DMS53 treated with DMSO at 0.1 percent for 48 hours (cell line): ENCODE measurements at regions not wholly inside any gene's neighbourhood (a gene's known extent, or its start where the extent isn't known, plus 50 kb on each side); places are given as distances from the start of the nearest gene placed in this dataset.
"Not testable (repeated sequence)": the region's sequence is repeated elsewhere in the genome, so short reads cannot be mapped to it uniquely, and the experiment has no call there.

Source experiments
- DNase-seq: peaks from one replicate; lab custom pipeline; 2025; ENCODE audit not compliant: unreplicated experiment; lab: John Stamatoyannopoulos, UW

DNA sequence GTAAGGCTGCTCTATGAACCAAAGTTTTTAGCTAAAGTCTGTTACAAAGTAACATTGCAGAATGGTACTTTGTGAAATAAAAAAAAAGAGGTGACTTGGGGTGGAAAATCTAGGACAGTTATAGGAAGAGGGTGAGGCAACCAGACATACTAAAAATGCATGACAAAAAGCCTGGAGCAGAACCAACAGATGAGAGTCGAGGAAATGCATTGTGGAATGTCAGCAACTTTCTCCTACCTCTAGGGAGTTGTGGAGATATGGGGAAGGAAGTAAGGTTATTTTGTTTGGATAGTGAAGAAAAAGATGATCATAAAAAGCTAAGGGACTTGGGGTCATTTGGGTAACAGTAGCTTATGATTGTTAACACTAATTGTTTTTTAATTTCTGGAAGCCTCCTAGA lies 295.6 kb downstream of the S1PR1 start:
- DNase-seq = no peak

- no peak for DNase-seq
Measured at GRCh38 chr1:101540161-101540560, 303.3 kb downstream of the S1PR1 start.

- no peak for DNase-seq
Measured at GRCh38 chr1:101546885-101547284, 310.1 kb downstream of the S1PR1 start.

DNA sequence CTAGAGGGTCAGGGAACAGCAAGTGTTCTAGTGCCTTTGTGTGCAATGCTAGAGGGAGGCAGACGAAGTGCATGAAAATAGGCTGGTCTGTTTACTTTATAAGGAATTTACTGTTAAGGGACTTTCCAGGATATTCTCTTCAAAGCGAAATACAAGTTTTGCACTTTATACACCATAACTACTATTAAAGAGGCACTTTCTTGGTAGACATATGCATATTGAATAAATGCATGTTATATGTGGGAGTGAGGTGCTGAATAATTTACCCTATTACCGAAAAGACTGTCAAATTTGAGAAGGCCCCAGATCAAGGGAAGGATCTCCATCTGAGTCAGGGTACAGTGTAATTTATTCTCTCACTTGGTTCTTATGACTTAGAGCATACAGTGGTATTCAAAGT lies 310.5 kb downstream of the S1PR1 start:
- no peak for DNase-seq

- DNase-seq = no peak
Measured at GRCh38 chr1:101548376-101548775, 311.6 kb downstream of the S1PR1 start.

DNA sequence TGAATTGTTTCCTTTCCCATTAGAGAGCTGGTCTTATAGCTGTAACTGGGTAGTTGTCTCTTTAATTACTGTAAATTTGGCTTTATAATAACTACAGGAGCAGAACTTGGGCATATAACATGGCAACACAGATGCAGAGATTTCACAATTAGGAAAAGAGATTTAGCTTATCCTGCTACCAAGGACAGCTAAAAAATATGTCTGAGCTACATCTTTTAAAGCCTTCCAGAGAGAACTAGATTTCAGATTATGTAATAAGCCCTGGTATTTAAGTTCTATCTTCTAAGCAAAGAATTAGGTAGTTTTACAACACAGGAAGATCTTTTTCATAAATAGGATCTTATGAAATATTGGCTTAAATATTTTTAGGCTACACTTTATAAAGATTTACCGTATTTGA lies 313.8 kb downstream of the S1PR1 start:
- no peak for DNase-seq

GRCh38 chr1:101566883-101567538 lies 330.2 kb downstream of the S1PR1 start:
- no peak for DNase-seq

DNA sequence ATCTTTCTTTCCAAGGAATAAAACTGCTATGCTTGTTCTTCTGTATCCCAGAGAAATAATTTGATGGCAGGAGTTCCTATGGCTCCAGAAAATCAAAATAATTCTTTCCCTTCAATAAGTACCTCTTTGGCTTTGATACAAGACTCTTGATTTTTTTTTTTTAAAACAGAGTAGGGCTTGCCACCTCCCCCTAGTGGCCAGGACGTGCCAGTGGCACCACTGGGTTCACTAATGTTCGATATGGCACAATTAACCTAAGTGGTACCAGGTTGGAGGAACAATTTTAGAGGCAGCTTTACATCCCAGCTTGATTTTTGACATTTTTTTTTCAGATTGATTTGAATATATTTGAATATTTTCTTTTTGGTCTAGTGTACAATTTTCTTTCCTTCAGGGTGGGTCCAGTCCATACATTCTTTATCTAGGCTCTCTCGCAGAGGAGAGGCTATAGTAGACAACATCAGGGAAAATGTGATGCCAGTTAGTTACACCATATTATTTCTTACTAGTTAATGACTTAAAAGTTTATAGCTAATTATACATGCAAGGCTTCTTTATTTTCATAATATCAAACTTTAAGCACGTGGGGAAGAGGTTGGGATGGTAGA lies 330.9 kb downstream of the S1PR1 start:
- DNase-seq = peak; percentile 71

DNA sequence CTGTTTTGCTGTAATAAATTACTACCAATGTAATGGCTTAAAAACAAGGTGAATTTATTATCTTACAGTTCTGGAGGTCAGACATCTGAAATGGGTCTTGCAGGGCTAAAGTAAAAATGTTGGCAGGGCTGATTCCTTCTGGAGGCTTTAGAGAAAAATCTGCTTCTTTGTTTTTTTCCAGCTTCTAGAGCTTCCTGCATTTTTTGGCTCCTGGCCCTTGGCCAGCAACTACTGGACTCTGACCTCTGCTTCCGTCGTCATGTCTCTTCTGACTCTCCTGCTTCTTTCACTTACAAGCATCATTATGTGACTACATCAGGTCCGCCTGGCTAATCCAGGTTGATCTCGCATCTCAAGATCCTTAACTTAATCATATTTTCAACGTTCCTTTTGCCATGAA lies 350.9 kb downstream of the S1PR1 start:
- peak; percentile 97 for DNase-seq

GRCh38 chr1:101588677-101589076 lies 351.9 kb downstream of the S1PR1 start:
- peak; percentile 17 for DNase-seq

DNA sequence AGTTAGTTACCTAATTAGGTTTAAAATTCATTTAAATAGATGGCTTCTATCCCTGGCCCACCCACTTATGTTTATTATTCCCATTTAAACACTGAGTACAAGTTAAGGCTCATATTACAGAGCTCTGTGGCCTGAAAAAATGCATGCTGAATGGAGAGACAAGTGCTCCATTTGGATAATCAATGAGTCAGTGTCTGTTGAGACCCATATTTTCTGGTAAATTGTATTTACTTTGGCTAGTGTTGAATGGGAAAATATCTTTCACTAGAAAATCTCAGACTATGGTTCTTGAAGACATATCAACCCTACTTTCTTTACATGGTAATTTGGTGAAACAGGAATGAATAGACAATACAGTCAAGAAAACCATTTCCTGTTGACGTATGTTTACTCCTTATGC lies 356.0 kb downstream of the S1PR1 start:
- peak; percentile 46 for DNase-seq

- no peak for DNase-seq
Measured at GRCh38 chr1:101595881-101596374, 359.1 kb downstream of the S1PR1 start.

GRCh38 chr1:101600615-101601014 lies 363.8 kb downstream of the S1PR1 start:
- DNase-seq = not testable (repeated sequence)

GRCh38 chr1:101603726-101604125 lies 366.9 kb downstream of the S1PR1 start:
- no peak for DNase-seq

DNA sequence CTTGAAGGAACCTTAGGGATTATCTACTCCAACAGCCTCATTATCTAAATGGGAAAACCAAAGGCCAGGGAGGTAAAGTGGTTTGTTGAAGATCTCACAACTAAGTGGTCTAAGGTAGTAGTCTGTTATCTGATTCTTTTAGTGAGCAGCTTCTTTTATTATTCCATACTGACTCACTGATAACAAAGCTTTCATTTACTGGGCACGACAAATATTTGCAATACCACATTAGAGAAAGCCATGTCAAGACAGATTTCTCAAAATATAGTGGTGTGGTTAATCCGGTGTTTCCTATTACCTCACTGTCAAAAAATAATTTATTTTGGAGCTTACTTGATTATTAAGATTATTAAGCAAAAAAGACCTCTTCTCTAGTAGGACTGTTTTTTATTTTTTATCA lies 369.1 kb downstream of the S1PR1 start:
- no peak for DNase-seq

DNA sequence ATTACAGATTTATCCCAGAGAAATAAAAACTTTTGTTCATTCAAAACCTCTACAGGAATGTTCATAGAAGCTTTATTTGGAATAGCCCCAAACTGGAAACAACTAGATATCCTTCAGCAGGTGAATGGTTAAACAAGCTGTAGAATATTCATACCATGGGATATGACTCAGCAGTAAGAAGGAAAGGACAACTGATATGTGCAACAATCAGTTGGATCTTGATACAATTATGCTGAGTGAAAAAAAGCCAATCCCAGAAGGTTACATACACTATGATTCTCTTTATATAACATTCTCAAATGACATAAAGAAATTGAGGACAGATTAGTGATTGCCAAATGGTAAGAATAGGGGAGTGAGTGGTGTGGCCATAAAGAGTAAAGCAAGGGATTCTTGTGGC lies 376.7 kb downstream of the S1PR1 start:
- DNase-seq = no peak

DNA sequence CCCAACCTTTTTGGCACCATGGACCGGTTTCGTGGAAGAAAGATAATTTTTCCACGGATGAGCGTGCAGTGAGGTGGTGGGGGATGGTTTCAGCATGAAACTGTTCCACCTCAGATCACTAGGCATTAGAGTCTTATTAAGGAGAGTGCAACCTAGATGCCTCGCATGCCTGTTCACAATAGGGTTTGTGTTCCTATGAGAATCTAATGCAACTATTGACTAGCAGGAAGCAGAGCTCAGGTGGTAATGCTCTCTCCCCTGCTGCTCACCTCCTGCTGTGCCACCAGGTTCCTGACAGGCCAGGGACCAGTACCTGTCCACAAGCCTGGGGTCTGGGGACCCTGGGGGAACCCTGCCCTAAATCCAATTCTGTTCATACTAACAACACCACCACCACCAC lies 377.8 kb downstream of the OLFM3 start:
- DNase-seq = no peak

DNA sequence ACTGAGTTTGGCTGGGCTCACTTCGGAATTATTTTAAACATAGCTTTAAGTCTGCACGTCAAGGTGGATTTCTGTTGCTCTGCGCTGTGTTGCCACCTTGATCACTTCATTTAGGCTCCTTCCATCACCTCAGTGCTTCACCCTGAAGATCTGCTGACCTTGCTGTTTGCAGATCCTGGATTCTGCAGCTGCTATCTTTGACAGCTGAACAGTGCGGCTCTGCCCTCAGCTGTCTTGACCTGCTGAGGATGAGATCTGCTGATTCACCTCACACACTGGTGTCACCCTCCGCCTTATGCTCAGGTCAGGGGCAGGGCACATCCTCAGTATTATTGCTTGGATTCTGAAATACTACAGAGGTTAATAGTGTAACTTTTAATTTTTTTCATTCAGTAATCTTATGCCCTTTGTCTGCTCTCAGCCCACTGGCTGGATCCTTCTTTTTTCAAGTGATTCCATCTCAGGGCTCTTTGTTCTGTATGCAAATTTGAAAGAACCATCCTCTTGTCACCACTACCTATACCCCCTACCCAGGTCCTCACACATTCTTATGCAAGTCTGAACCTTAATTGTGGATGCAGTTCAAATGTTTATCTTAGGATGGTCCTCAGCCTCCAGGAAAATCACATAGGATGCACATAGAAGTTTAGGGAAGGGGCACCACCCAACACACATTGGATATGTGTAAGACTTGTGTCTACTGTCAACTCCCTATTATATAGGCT lies 364.0 kb downstream of the OLFM3 start:
- no peak for DNase-seq

- DNase-seq = no peak
Measured at GRCh38 chr1:101645810-101646209, 350.9 kb downstream of the OLFM3 start.

GRCh38 chr1:101652484-101652883 lies 344.2 kb downstream of the OLFM3 start:
- no peak for DNase-seq

GRCh38 chr1:101653482-101653946 lies 343.2 kb downstream of the OLFM3 start:
- peak; percentile 62 for DNase-seq

DNA sequence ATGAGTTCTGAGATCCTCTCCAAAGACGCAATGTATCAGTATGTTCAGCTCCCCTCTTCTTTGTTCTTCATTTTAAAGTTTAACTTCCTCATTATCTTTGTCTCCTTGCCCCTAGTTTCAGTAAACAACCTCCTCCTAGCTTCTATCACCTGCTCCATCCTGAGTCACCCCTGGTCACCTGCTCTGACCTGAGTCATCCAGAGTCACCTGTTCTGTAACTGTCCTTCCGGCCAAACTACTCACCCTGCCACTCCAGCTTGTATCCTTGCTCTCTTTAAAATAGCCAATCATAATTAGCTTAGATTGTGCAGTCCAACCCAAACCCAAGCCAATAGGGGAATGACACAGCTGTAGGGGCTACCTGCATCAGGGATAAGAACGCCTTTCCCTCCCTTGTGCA lies 332.0 kb downstream of the OLFM3 start:
- peak; percentile 95 for DNase-seq
